Spleen (tissue), 11 donors: ENCODE measurements at regions not wholly inside any gene's neighbourhood (a gene's known extent, or its start where the extent isn't known, plus 50 kb on each side); places are given as distances from the start of the nearest gene placed in this dataset.
"Not testable (repeated sequence)": the region's sequence is repeated elsewhere in the genome, so short reads cannot be mapped to it uniquely, and the experiment has no call there.

Experiments
- DNase-seq: peaks from one replicate; pipeline ENCODE4 v3.0.0-alpha.2; 2020
- H3K27ac ChIP-seq, 8 donors: fragments of 200-600 bp; sonication (generic) in 7 of 8; 1 replicate in 4 of 8; 2 replicates in 4 of 8; pipeline versions ENCODE4 v1.5.0 to v1.8.0; 2016 to 2021; ENCODE audit warnings: inconsistent platforms in 4 of 8, mild to moderate bottlenecking in 4 of 8, moderate library complexity in 1 of 8
- H3K27me3 ChIP-seq, 7 donors: fragments of 200-600 bp; sonication (generic) in 6 of 7; replicated peaks in 1 of 7; 1 replicate in 4 of 7; 2 replicates in 3 of 7; pipeline versions ENCODE4 v1.5.0 to v1.8.0; 2016 to 2021; ENCODE audit warnings: inconsistent platforms in 3 of 7, mild to moderate bottlenecking in 1 of 7
- H3K36me3 ChIP-seq, 6 donors: fragments of 200-600 bp; sonication (generic) in 5 of 6; 1 replicate in 4 of 6; 2 replicates in 2 of 6; pipeline versions ENCODE4 v1.5.0 to v1.8.0; 2016 to 2021; ENCODE audit warnings: inconsistent platforms in 2 of 6
- H3K4me1 ChIP-seq, 6 donors: fragments of 200-600 bp; sonication (generic) in 5 of 6; 1 replicate in 3 of 6; 2 replicates in 3 of 6; pipeline versions ENCODE4 v1.5.0 to v1.8.0; 2016 to 2021; ENCODE audit warnings: inconsistent platforms in 3 of 6
- H3K4me3 ChIP-seq, 8 donors: fragments of 200-600 bp; sonication (generic) in 7 of 8; 1 replicate in 4 of 8; 2 replicates in 4 of 8; pipeline versions ENCODE4 v1.5.0 to v1.8.0; 2016 to 2021; ENCODE audit warnings: inconsistent platforms in 4 of 8, mild to moderate bottlenecking in 4 of 8, moderate library complexity in 2 of 8
- H3K9me3 ChIP-seq, 8 donors: fragments of 200-600 bp; sonication (generic) in 7 of 8; 1 replicate in 4 of 8; 2 replicates in 4 of 8; pipeline versions ENCODE4 v1.5.0 to v1.8.0; 2016 to 2021; ENCODE audit warnings: inconsistent platforms in 4 of 8
- CTCF ChIP-seq, 11 experiments: fragments of 200-600 bp in 7 of 11; fragments of 450-650 bp in 4 of 11; sonication (generic) in 4 of 11; IDR thresholded peaks in 8 of 11; conservative IDR thresholded peaks in 3 of 11; 1 replicate in 7 of 11; 2 replicates in 4 of 11; pipeline versions ENCODE4 v1.4.0 to v1.8.0; 2016 to 2021; ENCODE audit warnings: antibody characterized with exemption in 11 of 11, inconsistent platforms in 4 of 11, mild to moderate bottlenecking in 1 of 11
- POLR2A ChIP-seq, 3 donors: fragments of 450-650 bp; IDR thresholded peaks; one replicate each; pipeline ENCODE4 v1.5.1; 2017; ENCODE audit warnings: antibody characterized with exemption in 3 of 3, mild to moderate bottlenecking in 1 of 3
- POLR2AphosphoS5 ChIP-seq, 3 donors: sonication (generic); formaldehyde crosslinking; IDR thresholded peaks; one replicate each; pipeline ENCODE4 v1.5.1; 2017; ENCODE audit warnings: antibody characterized with exemption in 3 of 3
- WGBS, 5 donors: extraction: QIAGEN DNeasy Blood & Tissue Kit in 3 of 5; methylation state at CpG; one replicate each; pipeline versions ENCODE4 v1.1.5 to v1.1.7; 2013 to 2018; 5-methylcytosine and 5-hydroxymethylcytosine counted together
- intact Hi-C: fragments of 100-400 bp; cut with DNase I; formaldehyde crosslinking; loops from one replicate; pipeline ENCODE4 v1.15.0; 2023; ENCODE audit warnings: low total_unique reads
- donor health status: healthy with polysubstance abuse.
- donor health status: DM: no; HTN: no; CAD: no; lungs with moderate emphysema.
- donor health status: DM: no; HTN: no; CAD: no.
- donor health status: Bipolar disorder and iron deficiency.
- donor health status: healthy.
- donor health status: DM: no; HTN: no; CAD: no.
- donor health status: DM: yes; HTN: yes; CAD: no.

- intact Hi-C loops = no loop called here
- TF ChIP-seq CTCF (IDR thresholded peaks at IDR 0.05 in 8 of 11, conservative IDR thresholded peaks at IDR 0.05 in 3 of 11) (no peak), POLR2A (IDR thresholded peaks at IDR 0.05) (no peak), POLR2AphosphoS5 (IDR thresholded peaks at IDR 0.05) (no peak)
- 91 to 94% (median 93%) methylated on average over 19 to 30 of the region's 30 CpGs for WGBS, 5 donors
Measured at GRCh38 chr3:162710332-162711112, 1213.9 kb downstream of the OTOL1 start.

GRCh38 chr3:162717074-162717473, 1220.5 kb downstream of the OTOL1 start:
- H3K36me3 ChIP-seq, DNase-seq, H3K27me3 ChIP-seq, H3K9me3 ChIP-seq, H3K27ac ChIP-seq, intact Hi-C loops, H3K4me1 ChIP-seq, H3K4me3 ChIP-seq: not testable (repeated sequence)
- 75 to 89% (median 83%) methylated on average over 6 of the region's 6 CpGs for WGBS, 5 donors

More at GRCh38 chr3:162710332-162711112, 1213.9 kb downstream of the OTOL1 start:
- DNase-seq = no peak
- H3K36me3 ChIP-seq = no peaks in the 10 kb centered on the region
- H3K4me1 ChIP-seq = no peaks in the 10 kb centered on the region
- no peak overlapping the region for H3K27ac ChIP-seq
- H3K4me3 ChIP-seq = no peak overlapping the region
- H3K27me3 ChIP-seq = no peaks in the 10 kb centered on the region
- H3K9me3 ChIP-seq = peaks cover 0 to 6% (median 0%) of the 10 kb centered on the region in 8 donors

DNA sequence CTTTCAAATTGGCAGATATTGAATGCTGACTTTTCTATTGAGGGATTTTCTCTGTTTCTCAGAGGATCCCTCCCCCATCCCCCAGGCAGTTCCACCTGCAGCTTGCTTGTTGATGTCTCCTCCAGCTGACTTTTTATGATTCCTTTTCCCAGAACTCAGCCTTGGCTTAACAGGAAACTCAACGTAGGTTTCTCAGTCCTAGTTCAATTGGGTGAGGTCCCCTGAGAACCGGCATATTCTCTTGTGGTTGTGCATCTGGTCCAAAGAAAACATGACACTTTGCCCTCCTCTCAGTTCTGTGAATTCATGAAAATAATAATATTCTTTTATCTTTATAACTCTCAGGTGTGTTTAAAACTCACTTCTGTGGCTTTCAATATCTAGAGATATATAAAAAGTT, 1222.1 kb downstream of the OTOL1 start:
- TF ChIP-seq POLR2A (IDR thresholded peaks at IDR 0.05) = no peak
- no peak for TF ChIP-seq CTCF (IDR thresholded peaks at IDR 0.05 in 8 of 11, conservative IDR thresholded peaks at IDR 0.05 in 3 of 11)
- TF ChIP-seq POLR2AphosphoS5 (IDR thresholded peaks at IDR 0.05) = no peak
- intact Hi-C loops = no loop called here
- Histone ChIP-seq H3K36me3 (no peaks in the 10 kb centered on the region), H3K4me1 (no peaks in the 10 kb centered on the region), H3K27ac (no peak overlapping the region), H3K4me3 (no peak overlapping the region), H3K27me3 (no peaks in the 10 kb centered on the region), H3K9me3 (peaks cover 0 to 5% (median 0%) of the 10 kb centered on the region in 8 donors)
- 56 to 68% (median 66%) methylated on average over 2 of the region's 2 CpGs for WGBS, 5 donors
- DNase-seq = no peak

DNA sequence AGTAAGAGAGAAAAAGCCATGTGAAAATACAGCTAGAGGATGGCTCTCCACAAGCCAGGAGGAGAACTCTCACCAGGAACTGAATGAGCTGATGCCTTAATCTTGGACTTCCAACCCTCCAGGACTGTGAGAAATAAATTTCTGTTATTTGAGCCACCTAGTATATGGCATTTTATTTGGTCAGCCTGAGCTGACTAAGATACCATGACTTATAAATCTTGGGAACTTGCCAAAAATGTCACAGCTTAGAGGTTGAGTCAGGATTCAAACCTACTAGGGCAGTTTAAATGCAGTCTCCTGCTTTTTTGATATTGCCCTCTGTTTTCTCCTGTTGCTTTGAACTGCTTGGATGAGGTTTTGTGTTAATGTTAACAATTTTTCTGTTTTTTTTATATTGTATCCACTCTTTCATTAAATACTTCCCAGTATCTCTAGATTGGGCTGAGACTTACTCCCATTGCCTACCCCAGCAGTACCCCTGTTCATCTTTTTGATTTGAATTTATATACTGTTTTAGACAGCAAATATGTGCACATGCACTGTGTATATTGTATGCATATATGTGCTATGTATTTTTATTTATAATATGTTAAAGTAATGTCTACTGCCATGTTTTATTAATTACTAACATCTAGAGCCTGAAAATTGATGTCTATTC, 1223.2 kb downstream of the OTOL1 start:
- TF ChIP-seq POLR2AphosphoS5 (IDR thresholded peaks at IDR 0.05) (no peak), CTCF (IDR thresholded peaks at IDR 0.05 in 8 of 11, conservative IDR thresholded peaks at IDR 0.05 in 3 of 11) (no peak), POLR2A (IDR thresholded peaks at IDR 0.05) (no peak)
- H3K27ac ChIP-seq = no peak overlapping the region
- no peaks in the 10 kb centered on the region for H3K4me1 ChIP-seq
- H3K36me3 ChIP-seq = no peaks in the 10 kb centered on the region
- intact Hi-C loops = no loop called here
- no peak for DNase-seq
- no peak overlapping the region for H3K4me3 ChIP-seq
- no peaks in the 10 kb centered on the region for H3K27me3 ChIP-seq
- H3K9me3 ChIP-seq = peaks cover 0 to 5% (median 0%) of the 10 kb centered on the region in 8 donors
